Left lung (tissue), 4 donors: ENCODE measurements at regions not wholly inside any gene's neighbourhood (a gene's known extent, or its start where the extent isn't known, plus 50 kb on each side); places are given as distances from the start of the nearest gene placed in this dataset.
"Not testable (repeated sequence)": the region's sequence is repeated elsewhere in the genome, so short reads cannot be mapped to it uniquely, and the experiment has no call there.

Experiments
- ATAC-seq: fragments of 200-7000 bp; cut with Tn5 transposase; one replicate; pipeline ENCODE4 v1.9.1; 2020; ENCODE audit warnings: moderate library complexity
- DNase-seq, 4 donors: peaks; one replicate each; pipeline ENCODE4 v3.0.0-alpha.2; 2013 to 2020
- H3K27ac ChIP-seq, 2 donors: fragments of 200-600 bp; sonication (generic) in 1 of 2; one replicate each; pipeline versions ENCODE4 v1.5.0 to v1.8.0; 2020 to 2021
- H3K27me3 ChIP-seq, 2 donors: fragments of 200-600 bp; sonication (generic) in 1 of 2; one replicate each; pipeline versions ENCODE4 v1.5.0 to v1.8.0; 2020 to 2021
- H3K36me3 ChIP-seq, 2 donors: fragments of 200-600 bp; sonication (generic) in 1 of 2; one replicate each; pipeline versions ENCODE4 v1.5.0 to v1.8.0; 2020 to 2021
- H3K4me1 ChIP-seq, 2 donors: fragments of 200-600 bp; one replicate each; pipeline ENCODE4 v1.8.0; 2021
- H3K4me3 ChIP-seq, 2 donors: fragments of 200-600 bp; sonication (generic) in 1 of 2; one replicate each; pipeline versions ENCODE4 v1.5.0 to v1.8.0; 2020 to 2021; ENCODE audit warnings: mild to moderate bottlenecking in 1 of 2
- H3K9me3 ChIP-seq, 2 donors: fragments of 200-600 bp; sonication (generic) in 1 of 2; one replicate each; pipeline versions ENCODE4 v1.5.0 to v1.8.0; 2020 to 2021
- CTCF ChIP-seq, 2 donors: fragments of 200-600 bp; sonication (generic) in 1 of 2; IDR thresholded peaks; one replicate each; pipeline versions ENCODE4 v1.5.0 to v1.8.0; 2021; ENCODE audit warnings: antibody characterized with exemption in 2 of 2
- intact Hi-C, 2 donors: fragments of 100-400 bp; cut with DNase I; formaldehyde crosslinking; loops; one replicate each; pipeline versions ENCODE4 v1.11.2 to v1.14.2; 2022
- donor health status: DM: no; HTN: yes; CAD: no.
- donor health status: DM: no; HTN: no; CAD: no.

- peaks cover 20 to 30% of the 10 kb centered on the region in 2 donors for H3K4me1 ChIP-seq
- no peak for DNase-seq
- no peak overlapping the region for H3K27ac ChIP-seq
- no peak overlapping the region for H3K4me3 ChIP-seq
- H3K27me3 ChIP-seq: no peaks in the 10 kb centered on the region
- no peak for ATAC-seq
- intact Hi-C loops: no loop called here
- H3K36me3 ChIP-seq: no peaks in the 10 kb centered on the region
- TF ChIP-seq CTCF (IDR thresholded peaks at IDR 0.05): no peak
- H3K9me3 ChIP-seq: no peaks in the 10 kb centered on the region
These were observed 66.8 kb upstream of the JUN start for GRCh38 chr1:58850636-58851035.

DNA sequence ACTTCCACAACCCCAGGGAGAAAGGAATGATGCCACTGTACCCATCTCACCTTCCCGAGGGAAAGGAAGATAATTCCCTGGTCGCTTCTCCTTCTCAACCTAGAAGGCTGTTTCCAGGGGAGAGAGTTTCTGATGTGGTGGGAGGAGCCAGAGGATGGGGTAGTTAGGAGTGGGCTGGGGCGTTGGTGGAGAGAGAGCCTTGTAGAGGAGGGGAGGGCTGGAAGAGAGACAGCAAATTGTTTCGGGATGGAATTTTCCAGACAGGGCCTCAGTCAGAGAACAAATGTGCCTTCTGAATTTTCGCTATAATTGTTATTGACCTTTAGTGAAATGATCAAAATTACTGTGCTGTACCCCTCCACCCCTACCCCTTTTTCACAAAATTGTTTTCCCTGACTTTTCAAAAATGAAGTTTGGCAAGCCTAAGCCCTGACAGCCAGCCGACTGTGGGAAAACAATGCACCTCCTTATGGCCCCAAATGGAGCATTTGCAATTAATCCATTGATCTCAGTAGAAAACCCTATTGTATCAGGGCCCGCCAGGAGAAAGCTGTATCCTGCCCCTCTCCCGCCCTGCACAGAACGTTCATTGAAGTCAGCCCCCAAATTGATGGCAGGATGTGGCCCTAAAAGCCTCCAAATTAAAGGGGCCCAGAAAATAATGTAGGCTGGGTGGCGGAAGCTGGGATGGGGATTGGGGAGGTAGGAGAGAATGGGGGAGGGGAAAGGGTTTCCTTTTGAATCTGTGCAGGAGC is 69.1 kb upstream of the JUN start:
- Histone ChIP-seq H3K27ac (no peak overlapping the region), H3K4me1 (peaks cover 20 to 30% of the 10 kb centered on the region in 2 donors), H3K4me3 (no peak overlapping the region), H3K36me3 (no peaks in the 10 kb centered on the region), H3K9me3 (no peaks in the 10 kb centered on the region), H3K27me3 (no peaks in the 10 kb centered on the region)
- ATAC-seq: no peak
- no peak for TF ChIP-seq CTCF (IDR thresholded peaks at IDR 0.05)
- intact Hi-C loops: no loop called here
- no peak for DNase-seq

DNA sequence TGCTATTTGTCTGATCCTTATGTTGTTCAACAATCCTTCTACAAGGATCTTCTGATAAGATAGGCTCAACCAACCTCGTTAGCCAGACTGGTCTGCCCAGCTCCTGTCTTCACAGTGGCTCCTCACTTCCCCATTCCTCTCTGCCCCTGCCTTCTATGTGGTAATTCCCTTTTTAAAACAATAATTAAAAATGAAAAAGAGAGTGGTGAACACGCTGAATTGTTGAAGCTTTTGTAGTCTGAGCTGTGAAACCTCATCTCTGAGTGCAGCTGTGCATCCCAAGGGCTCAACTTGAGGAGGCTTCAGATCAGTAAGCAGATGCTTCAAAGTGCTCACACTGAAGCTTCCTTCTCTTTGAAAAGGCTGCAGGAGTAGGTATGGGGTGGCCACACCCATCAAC is 70.7 kb upstream of the JUN start:
- H3K27ac ChIP-seq: peak overlapping the region in 1 of 2 donors; percentile 55
- no peaks in the 10 kb centered on the region for H3K36me3 ChIP-seq
- H3K4me3 ChIP-seq: no peak overlapping the region
- ATAC-seq (peak; percentile 28), DNase-seq (no peak)
- H3K9me3 ChIP-seq: no peaks in the 10 kb centered on the region
- H3K4me1 ChIP-seq: peaks cover 11 to 20% of the 10 kb centered on the region in 2 donors
- no peak for TF ChIP-seq CTCF (IDR thresholded peaks at IDR 0.05)
- intact Hi-C loops: no loop called here
- no peaks in the 10 kb centered on the region for H3K27me3 ChIP-seq

DNA sequence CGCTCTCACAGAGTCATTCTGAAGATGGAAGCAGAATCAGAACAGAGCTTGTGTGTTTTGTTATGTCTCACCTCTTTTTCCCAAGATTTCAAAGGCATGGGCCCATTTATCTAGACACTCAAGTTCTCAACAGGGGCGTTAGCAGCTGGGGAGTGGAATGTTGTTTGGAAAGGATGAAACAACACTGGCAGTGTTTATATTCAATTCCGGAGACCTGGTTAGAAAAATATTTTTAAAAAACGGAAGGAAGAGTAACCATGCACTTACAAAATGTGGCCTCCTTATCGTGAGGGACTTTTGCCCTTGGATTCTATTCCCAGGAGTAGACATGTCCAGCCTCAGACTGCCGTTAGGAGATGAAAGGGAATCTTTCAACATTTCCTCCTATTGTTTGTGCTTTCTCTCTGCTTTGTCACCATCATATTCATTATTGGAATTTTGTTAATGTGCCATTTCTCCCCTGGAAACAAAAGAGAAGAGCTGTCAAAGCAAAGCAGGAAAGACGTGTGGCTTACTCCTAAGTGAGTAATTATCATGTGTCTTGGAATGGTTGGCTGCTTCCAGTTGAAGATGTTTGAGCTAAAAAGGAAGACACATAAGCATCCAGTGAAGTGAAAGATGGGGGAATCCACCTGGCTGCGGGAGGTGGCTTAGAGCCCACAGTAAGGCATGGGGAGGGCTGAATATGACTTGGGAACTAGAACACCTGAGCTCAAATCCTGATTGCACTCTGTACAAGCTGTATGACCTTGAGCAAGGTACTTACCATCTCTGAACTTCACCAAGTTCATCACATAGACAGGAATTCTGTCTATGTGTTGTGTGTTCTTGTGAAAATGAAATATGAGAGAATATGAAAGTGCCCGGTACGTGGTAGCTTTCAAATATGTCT is 71.7 kb upstream of the JUN start:
- peak overlapping the region in 1 of 2 donors; percentile 55 for H3K27ac ChIP-seq
- ATAC-seq: no peak

DNA sequence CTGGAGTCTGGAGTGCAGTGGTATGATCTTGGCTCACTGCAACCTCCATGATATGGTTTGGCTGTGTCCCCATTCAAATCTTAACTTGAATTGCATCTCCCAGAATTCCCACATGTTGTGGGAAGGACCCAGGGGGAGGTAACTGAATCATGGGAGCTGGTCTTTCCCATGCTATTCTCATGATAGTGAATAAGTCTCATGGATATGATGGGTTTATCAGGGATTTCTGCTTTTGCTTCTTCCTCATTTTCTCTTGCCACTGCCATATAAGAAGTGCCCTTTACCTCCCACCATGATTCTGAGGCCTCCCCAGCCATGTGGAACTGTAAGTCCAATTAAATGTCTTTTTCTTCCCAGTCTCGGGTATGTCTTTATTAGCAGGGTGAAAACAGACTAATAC is 72.4 kb upstream of the JUN start:
- H3K27me3 ChIP-seq, H3K36me3 ChIP-seq, DNase-seq, H3K4me3 ChIP-seq, H3K9me3 ChIP-seq, ATAC-seq, H3K27ac ChIP-seq, intact Hi-C loops: not testable (repeated sequence)
- peaks cover 11 to 14% of the 10 kb centered on the region in 2 donors for H3K4me1 ChIP-seq

More for the DNA sequence above, 71.7 kb upstream of the JUN start:
- Histone ChIP-seq H3K27me3 (no peaks in the 10 kb centered on the region), H3K36me3 (no peaks in the 10 kb centered on the region), H3K9me3 (no peaks in the 10 kb centered on the region), H3K4me1 (peaks cover 11 to 14% of the 10 kb centered on the region in 2 donors), H3K4me3 (no peak overlapping the region)
- TF ChIP-seq CTCF (IDR thresholded peaks at IDR 0.05): no peak
- no peak for DNase-seq
- intact Hi-C loops: no loop called here
